ENCODE measurements at regions not wholly inside any gene's neighbourhood (a gene's known extent, or its start where the extent isn't known, plus 50 kb on each side); places are given as distances from the start of the nearest gene placed in this dataset.

- POLR2A ChIA-PET = no interaction called here
- Histone ChIP-seq H3K4me3 (replicated peaks in 1 of 3; ENCODE audit: insufficient read depth in 1 of 3, low read depth in 2 of 3, low read length in 3 of 3) (no peak overlapping the region), H3K4me2 (ENCODE audit: low read depth, low read length) (no peak overlapping the region), H3K27ac (ENCODE audit: extremely low read length, insufficient read depth, low read length) (no peak overlapping the region), H2AFZ (ENCODE audit: low read length) (no peak overlapping the region), H3K9ac (ENCODE audit: insufficient read depth, low read depth, low read length) (no peak overlapping the region), H4K20me1 (ENCODE audit: insufficient read depth, low read length) (no peaks in the 10 kb centered on the region), H3K4me1 (ENCODE audit: insufficient read depth, low read length) (no peaks in the 10 kb centered on the region), H3K79me2 (ENCODE audit: insufficient read depth, low read length) (no peaks in the 10 kb centered on the region), H3K9me3 (ENCODE audit: low read length) (no peaks in the 10 kb centered on the region), H3K27me3 (ENCODE audit: control insufficient read depth in 1 of 2, insufficient read depth in 2 of 2, low read length in 2 of 2) (peaks cover 2 to 11% of the 10 kb centered on the region in 2 experiments; a peak in 3 of 5 replicates), H3K36me3 (replicated peaks in 1 of 2; ENCODE audit: control insufficient read depth in 1 of 2, insufficient read depth in 2 of 2, low read length in 2 of 2) (no peaks in the 10 kb centered on the region)
- no TSS peak for BruUV-seq (replicated peaks)
- intact Hi-C loops (cut with micrococcal nuclease; ENCODE audit: unreplicated experiment) = no loop called here
- TF ChIP-seq ARNT2 (CRISPR knock-in tag; IDR thresholded peaks at IDR 0.05; ENCODE audit: low read depth) (no peak), ZNF777 (CRISPR knock-in tag; IDR thresholded peaks at IDR 0.05) (no peak), HOXA3 (CRISPR knock-in tag; IDR thresholded peaks at IDR 0.05) (no peak), ZNF281 (CRISPR knock-in tag; IDR thresholded peaks at IDR 0.05; ENCODE audit: borderline replicate concordance) (no peak), KLF15 (CRISPR knock-in tag; IDR thresholded peaks at IDR 0.05; ENCODE audit: borderline replicate concordance) (no peak), ZNF20 (CRISPR knock-in tag; IDR thresholded peaks at IDR 0.05) (no peak), HNF1B (CRISPR knock-in tag; IDR thresholded peaks at IDR 0.05) (no peak), SNAI1 (CRISPR knock-in tag; IDR thresholded peaks at IDR 0.05; ENCODE audit: borderline replicate concordance) (no peak), TMF1 (CRISPR knock-in tag; IDR thresholded peaks at IDR 0.05; ENCODE audit: low read depth) (no peak), ZNF580 (CRISPR knock-in tag; IDR thresholded peaks at IDR 0.05; ENCODE audit: borderline replicate concordance, low read depth) (no peak), ATAD3A (CRISPR knock-in tag; IDR thresholded peaks at IDR 0.05) (no peak)
- DNase-seq (ENCODE audit: low spot score) (no peak), FAIRE-seq (no peak), ATAC-seq (no peak)
- in situ Hi-C loops (cut with HindIII; ENCODE audit: extremely low pct_ligation_motif_present, low pct_unique_long_range_greater_than_20kb) = no loop called here
- WGBS (ENCODE audit: low lambda C conversion rate) = 0% methylated on average over 3 of the region's 3 CpGs
- CTCF ChIA-PET (ENCODE audit: low intra/inter-chr PET ratio, low total read pairs) = no interaction called here
Observed at GRCh38 chr16:66300037-66300436, 66.5 kb upstream of the CDH5 start.
